NB4 (cell line): ENCODE measurements at regions not wholly inside any gene's neighbourhood (a gene's known extent, or its start where the extent isn't known, plus 50 kb on each side); places are given as distances from the start of the nearest gene placed in this dataset.

Experiments
- DNase-seq: peaks from one replicate; pipeline ENCODE4 v3.0.0; 2010; ENCODE audit warnings: low read depth
- H3K4me3 ChIP-seq: one replicate; pipeline ENCODE4 v1.5.1; 2011; ENCODE audit warnings: mild to moderate bottlenecking, low read depth, low read length, moderate library complexity
- MYC ChIP-seq: IDR thresholded peaks from 2 replicates; pipeline ENCODE4 v1.6.1; 2011; ENCODE audit warnings: low read depth, low read length
- POLR2A ChIP-seq: IDR thresholded peaks from 2 replicates; pipeline ENCODE4 v1.6.1; 2011; ENCODE audit warnings: mild to moderate bottlenecking; ENCODE audit not compliant: insufficient read length; ENCODE audit errors: extremely low read depth
- TF ChIP-seq, protein P1 (sequence below): IDR thresholded peaks from one replicate; pipeline ENCODE4 v1.5.1; 2012; ENCODE audit warnings: low read depth, low read length
- TF ChIP-seq, protein P2 (sequence below): IDR thresholded peaks from 2 replicates; pipeline ENCODE4 v1.6.1; 2011; ENCODE audit warnings: low read depth, low read length

DNA sequence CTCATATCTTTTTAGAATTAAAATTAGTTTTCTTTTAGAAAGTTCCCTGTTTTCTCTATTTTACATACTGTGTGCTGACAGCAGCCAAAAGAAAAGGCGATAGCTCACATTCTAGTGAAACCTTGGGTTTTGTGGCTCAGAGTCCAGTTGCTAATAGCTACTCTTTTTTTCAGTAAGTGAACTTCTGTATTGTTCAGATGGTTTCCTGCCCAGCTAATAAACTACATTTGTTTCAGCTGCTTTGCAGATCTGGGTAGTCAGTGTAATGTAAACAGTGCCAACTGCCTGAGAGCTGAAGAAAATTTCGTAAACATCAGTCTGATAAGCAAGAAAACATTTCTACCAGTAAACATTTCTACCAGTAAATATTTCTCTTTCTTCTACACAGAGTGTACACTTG lies 370.2 kb downstream of the GRIA2 start:
- DNase-seq = no peak
- TF ChIP-seq, protein P1, sequence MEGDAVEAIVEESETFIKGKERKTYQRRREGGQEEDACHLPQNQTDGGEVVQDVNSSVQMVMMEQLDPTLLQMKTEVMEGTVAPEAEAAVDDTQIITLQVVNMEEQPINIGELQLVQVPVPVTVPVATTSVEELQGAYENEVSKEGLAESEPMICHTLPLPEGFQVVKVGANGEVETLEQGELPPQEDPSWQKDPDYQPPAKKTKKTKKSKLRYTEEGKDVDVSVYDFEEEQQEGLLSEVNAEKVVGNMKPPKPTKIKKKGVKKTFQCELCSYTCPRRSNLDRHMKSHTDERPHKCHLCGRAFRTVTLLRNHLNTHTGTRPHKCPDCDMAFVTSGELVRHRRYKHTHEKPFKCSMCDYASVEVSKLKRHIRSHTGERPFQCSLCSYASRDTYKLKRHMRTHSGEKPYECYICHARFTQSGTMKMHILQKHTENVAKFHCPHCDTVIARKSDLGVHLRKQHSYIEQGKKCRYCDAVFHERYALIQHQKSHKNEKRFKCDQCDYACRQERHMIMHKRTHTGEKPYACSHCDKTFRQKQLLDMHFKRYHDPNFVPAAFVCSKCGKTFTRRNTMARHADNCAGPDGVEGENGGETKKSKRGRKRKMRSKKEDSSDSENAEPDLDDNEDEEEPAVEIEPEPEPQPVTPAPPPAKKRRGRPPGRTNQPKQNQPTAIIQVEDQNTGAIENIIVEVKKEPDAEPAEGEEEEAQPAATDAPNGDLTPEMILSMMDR = no peak
- TF ChIP-seq, protein P2, sequence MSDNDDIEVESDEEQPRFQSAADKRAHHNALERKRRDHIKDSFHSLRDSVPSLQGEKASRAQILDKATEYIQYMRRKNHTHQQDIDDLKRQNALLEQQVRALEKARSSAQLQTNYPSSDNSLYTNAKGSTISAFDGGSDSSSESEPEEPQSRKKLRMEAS = no peak
- TF ChIP-seq MYC (no peak), POLR2A (no peak)
- H3K4me3 ChIP-seq = no peak overlapping the region

DNA sequence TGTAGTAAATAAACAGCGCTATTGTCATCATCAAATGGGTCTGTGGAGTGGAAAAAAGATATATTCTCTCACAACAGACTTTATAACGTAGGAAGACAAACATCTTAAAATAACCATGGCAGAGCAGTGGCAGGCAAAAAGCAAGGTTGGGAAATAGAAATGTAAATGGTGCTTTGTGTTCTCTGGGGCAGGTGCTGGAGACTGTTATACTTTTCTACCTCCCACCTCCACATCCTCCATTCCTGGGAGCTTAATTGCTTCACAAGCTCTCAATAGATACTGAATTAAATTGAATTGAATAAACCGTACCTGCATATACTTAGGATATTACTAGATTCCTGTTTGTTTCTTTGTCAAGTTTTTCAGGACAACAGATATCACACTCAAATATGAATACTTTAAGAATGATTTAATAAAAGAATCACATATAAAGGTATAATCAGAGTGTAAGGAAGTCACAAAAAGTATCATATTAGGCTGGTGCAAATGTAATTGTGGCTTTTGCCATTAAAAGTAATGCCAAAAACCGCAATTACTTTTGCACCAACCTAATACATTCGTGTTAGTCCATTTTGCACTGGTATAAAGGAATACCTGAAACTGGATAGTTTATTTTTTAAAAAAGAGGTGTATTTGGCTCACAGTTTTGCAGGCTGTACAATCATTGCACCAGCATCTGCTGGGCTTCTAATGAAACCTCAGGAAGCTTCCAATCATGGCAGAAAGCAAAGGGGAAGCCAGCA lies 367.3 kb downstream of the GRIA2 start:
- DNase-seq = no peak
- H3K4me3 ChIP-seq = no peak overlapping the region
- TF ChIP-seq MYC (no peak), POLR2A (no peak)
- TF ChIP-seq, protein P2 = no peak
- TF ChIP-seq, protein P1 = no peak

DNA sequence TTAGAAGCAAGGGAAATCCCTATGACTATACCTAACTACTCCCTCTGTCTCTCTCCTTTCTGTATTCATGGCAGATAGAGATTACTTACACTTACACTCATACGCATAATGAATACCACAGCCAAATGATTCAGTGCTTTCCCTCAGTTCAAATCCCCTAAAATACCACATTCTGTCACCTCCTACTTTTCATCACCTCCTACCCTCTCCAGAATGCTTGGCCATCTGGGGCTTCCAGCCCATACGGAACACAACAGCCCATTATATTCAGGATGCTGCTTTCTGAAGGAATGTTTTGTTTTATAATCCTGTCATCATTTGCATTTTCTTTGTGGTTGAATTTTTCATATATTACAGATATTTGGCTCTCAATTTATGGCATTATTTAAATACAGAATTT lies 361.6 kb downstream of the GRIA2 start:
- TF ChIP-seq, protein P2 = no peak
- TF ChIP-seq MYC = no peak
- TF ChIP-seq POLR2A = no peak
- TF ChIP-seq, protein P1 = no peak
- no peak overlapping the region for H3K4me3 ChIP-seq
- DNase-seq = no peak

DNA sequence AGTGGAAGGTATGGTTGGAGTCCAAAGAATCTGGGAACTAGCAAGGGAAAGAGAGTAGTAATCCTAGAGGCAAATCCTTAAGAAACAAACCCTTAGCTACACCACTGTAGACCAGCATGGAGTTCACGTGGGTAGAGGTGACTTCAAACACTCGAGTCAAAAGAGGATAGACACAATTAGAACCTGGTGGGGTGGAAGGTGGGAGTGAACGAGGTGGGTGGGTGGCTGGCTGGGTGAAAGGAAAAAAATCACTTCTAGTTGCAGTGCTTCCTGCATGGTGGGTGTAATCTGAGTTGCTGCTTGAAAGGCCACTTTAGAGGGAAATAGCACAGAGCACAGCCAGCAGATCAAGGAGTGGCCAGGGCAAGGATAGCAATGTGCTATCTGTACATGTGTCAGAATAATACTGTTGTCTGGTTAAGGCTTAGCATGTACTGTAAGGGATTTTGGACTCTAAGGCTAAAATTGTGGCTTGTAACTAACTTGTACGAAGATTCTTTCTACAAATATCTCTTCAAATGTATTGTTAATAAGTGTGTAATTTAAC lies 356.2 kb downstream of the GRIA2 start:
- TF ChIP-seq, protein P2 = no peak
- TF ChIP-seq POLR2A (no peak), MYC (no peak)
- TF ChIP-seq, protein P1 = no peak
- DNase-seq = no peak
- no peak overlapping the region for H3K4me3 ChIP-seq

DNA sequence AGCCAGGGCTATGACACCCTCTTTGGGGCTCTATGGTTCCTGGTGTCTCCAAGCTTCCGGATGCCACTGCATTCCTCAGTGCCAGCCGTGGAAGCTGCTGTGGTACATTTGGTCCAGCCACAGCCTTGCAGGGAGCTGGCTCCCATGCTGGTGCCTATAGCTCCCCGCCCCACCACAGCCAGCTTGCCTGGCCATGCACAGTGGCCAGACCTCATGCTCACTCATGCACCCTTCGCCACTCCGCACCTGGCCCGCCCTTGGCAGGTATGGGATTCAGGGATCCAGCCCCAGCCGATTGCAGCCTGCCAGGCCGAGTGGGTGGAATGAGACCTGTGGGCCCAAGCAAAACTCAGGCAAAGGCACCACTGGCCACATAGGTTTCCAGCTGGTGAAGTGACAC lies 354.8 kb downstream of the GRIA2 start:
- no peak for DNase-seq
- TF ChIP-seq, protein P1 = no peak
- TF ChIP-seq POLR2A (no peak), MYC (no peak)
- TF ChIP-seq, protein P2 = no peak
- H3K4me3 ChIP-seq = no peak overlapping the region
